HG03066 (cell line): ENCODE measurements at regions not wholly inside any gene's neighbourhood (a gene's known extent, or its start where the extent isn't known, plus 50 kb on each side); places are given as distances from the start of the nearest gene placed in this dataset.
"Not testable (repeated sequence)": the region's sequence is repeated elsewhere in the genome, so short reads cannot be mapped to it uniquely, and the experiment has no call there.

Source experiments
- ATAC-seq: cut with Tn5 transposase; IDR thresholded peaks from one replicate; pipeline ENCODE4 v1.9.1; 2021; ENCODE audit warnings: low read depth; ENCODE audit not compliant: unreplicated experiment

GRCh38 chr9:7489036-7489435, 310.5 kb downstream of the DMAC1 start:
- no peak for ATAC-seq

GRCh38 chr9:7484014-7484413, 315.6 kb downstream of the DMAC1 start:
- not testable (repeated sequence) for ATAC-seq

GRCh38 chr9:7481570-7481969, 318.0 kb downstream of the DMAC1 start:
- no peak for ATAC-seq

GRCh38 chr9:7479300-7479699, 320.3 kb downstream of the DMAC1 start:
- no peak for ATAC-seq

GRCh38 chr9:7478646-7479045, 320.9 kb downstream of the DMAC1 start:
- ATAC-seq: no peak

- no peak for ATAC-seq
Observed at GRCh38 chr9:7467186-7467585, 332.4 kb downstream of the DMAC1 start.

GRCh38 chr9:7461791-7462190, 337.8 kb downstream of the DMAC1 start:
- no peak for ATAC-seq

GRCh38 chr9:7456793-7457530, 342.6 kb downstream of the DMAC1 start:
- ATAC-seq: no peak

- no peak for ATAC-seq
Observed at GRCh38 chr9:7456377-7456776, 343.2 kb downstream of the DMAC1 start.

- ATAC-seq: no peak
Observed at GRCh38 chr9:7454624-7455023, 345.0 kb downstream of the DMAC1 start.

GRCh38 chr9:7452378-7452777, 347.2 kb downstream of the DMAC1 start:
- no peak for ATAC-seq

- ATAC-seq: no peak
Observed at GRCh38 chr9:7451062-7451461, 348.5 kb downstream of the DMAC1 start.

GRCh38 chr9:7443541-7443940, 356.0 kb downstream of the DMAC1 start:
- no peak for ATAC-seq

GRCh38 chr9:7439355-7439995, 360.1 kb downstream of the DMAC1 start:
- ATAC-seq: no peak

GRCh38 chr9:7436754-7437153, 362.8 kb downstream of the DMAC1 start:
- ATAC-seq: no peak

- no peak for ATAC-seq
Observed at GRCh38 chr9:7433508-7434292, 365.9 kb downstream of the DMAC1 start.

- no peak for ATAC-seq
Observed at GRCh38 chr9:7432989-7433388, 366.6 kb downstream of the DMAC1 start.

GRCh38 chr9:7417397-7417796, 382.2 kb downstream of the DMAC1 start:
- ATAC-seq: not testable (repeated sequence)

- no peak for ATAC-seq
Observed at GRCh38 chr9:7415836-7416235, 383.7 kb downstream of the DMAC1 start.

- no peak for ATAC-seq
Observed at GRCh38 chr9:7408845-7409244, 390.7 kb downstream of the DMAC1 start.

GRCh38 chr9:7407246-7407645, 392.3 kb downstream of the DMAC1 start:
- no peak for ATAC-seq
